ENCODE measurements at regions not wholly inside any gene's neighbourhood (a gene's known extent, or its start where the extent isn't known, plus 50 kb on each side); places are given as distances from the start of the nearest gene placed in this dataset.
"Not testable (repeated sequence)": the region's sequence is repeated elsewhere in the genome, so short reads cannot be mapped to it uniquely, and the experiment has no call there.

GRCh38 chr13:21883713-21884112 is 212.8 kb downstream of the FGF9 start:
- DNase-seq = no peak

- DNase-seq = no peak
Measured at GRCh38 chr13:21884299-21884909, 213.5 kb downstream of the FGF9 start.

DNA sequence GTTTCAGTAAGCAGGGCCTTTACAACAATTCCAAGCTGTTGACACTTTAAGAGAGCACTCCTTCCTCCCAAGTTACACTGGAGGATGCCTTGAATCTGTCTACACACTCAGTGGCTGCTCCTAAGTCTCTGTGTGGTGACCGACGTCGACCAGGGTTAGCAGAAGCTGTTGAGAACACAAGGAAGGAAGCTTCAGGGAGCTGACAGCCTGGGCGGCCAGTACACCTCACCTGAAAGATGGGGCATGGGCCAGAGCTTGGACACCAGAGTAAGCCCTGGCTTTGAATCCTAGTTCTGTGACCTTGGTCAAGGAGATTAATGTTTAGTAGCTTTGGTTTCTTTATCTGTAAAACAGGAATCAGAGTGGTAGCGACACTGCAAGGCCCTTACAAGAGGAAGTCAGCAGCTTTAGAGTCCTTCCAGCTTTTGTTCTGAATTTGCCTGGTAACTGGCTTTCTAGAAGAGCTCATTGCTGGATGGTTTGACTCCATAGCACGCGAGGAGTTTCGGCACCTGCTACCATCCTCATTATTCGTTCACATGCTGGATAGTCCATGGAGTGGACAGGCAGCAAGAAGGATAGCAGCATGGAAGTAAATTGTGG is 214.2 kb downstream of the FGF9 start:
- DNase-seq = no peak

- DNase-seq = no peak
Measured at GRCh38 chr13:21885714-21886224, 214.9 kb downstream of the FGF9 start.

- DNase-seq = peak; percentile 43
Measured at GRCh38 chr13:21889651-21890050, 218.8 kb downstream of the FGF9 start.

- not testable (repeated sequence) for DNase-seq
Measured at GRCh38 chr13:21890220-21890619, 219.3 kb downstream of the FGF9 start.

- DNase-seq = no peak
Measured at GRCh38 chr13:21894091-21894490, 223.2 kb downstream of the FGF9 start.

- no peak for DNase-seq
Measured at GRCh38 chr13:21894703-21895699, 224.1 kb downstream of the FGF9 start.

DNA sequence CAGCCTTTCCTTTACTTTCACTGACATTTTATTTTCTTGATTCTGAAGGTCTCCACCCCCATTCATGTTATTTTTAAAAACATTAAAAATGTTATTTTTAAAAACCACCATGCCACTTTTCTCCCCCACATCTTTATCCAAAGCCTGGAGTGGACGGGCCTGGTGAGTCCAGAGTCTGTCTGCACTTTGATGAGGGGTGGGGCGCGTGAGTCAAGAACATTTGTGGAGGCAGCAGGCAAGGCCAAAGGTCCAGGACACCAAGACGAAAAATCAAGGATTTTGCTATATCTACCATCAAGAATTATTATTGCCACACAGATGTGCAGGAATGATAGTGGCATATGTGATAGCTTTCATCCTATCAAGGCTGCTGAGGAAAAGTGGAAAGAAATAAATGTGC is 224.9 kb downstream of the FGF9 start:
- no peak for DNase-seq

DNA sequence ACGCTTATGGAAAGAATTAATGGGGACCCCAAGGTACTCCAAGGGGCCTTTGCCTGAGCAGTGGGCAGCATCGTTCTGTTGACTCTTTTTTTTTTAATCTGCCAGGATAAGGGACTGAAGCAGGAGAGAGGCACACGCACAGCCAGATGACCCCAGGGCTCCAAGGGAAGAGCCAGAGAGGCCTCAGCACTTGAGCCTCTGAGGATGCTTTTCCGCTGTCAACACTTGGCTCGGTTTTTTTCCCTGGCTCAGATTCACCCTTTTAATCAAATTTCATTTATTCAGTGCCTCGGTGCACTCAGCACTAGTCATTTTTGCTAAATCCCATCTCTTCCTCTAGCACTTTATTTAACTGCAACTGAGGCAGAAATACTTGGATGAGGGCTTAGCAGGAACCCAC is 226.3 kb downstream of the FGF9 start:
- no peak for DNase-seq

DNA sequence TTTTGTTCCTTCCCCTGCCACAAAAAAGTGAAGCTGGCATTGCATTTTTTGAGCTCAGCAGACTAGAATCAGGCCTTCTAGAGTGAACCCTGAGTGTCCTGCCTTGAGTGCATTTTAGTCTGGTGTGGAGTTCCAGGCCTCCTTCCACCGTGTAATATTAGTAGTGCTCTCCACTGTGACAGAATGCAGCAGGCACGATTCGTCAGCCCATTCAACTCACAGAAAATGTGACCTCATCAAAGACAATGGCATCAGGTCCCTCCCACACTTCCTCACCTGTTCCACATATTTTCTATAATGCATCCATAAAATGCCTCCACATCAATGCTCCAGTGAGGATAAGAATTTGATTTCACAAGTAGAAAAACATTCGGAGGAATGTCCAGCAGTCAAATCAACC is 227.6 kb downstream of the FGF9 start:
- DNase-seq = no peak

- DNase-seq = no peak
Measured at GRCh38 chr13:21898945-21899344, 228.1 kb downstream of the FGF9 start.

DNA sequence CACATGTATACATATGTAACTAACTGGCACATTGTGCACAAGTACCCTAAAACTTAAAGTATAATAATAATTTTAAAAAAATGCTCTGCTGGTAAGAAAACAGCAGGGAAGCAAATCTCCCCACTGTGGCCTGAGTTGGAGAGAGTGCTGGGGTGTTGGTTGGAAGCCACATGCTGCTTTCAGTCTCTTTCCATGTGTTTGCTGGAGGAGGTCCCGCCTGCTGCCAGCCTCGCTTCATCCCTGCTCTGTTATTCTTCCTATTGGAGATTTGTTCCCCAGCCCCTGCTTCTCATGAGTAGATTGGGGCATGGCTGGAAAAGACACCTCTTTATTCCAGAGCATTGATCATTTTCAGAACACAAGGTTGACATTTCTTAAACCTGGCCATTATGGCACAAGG is 230.5 kb downstream of the FGF9 start:
- DNase-seq = no peak

- peak; percentile 76 for DNase-seq
Measured at GRCh38 chr13:21901811-21902708, 231.2 kb downstream of the FGF9 start.

- DNase-seq = no peak
Measured at GRCh38 chr13:21902709-21903098, 231.8 kb downstream of the FGF9 start.

GRCh38 chr13:21905486-21905885 is 234.6 kb downstream of the FGF9 start:
- peak; percentile 41 for DNase-seq

GRCh38 chr13:21909331-21909730 is 238.5 kb downstream of the FGF9 start:
- DNase-seq = no peak

- no peak for DNase-seq
Measured at GRCh38 chr13:21910546-21910945, 239.7 kb downstream of the FGF9 start.

GRCh38 chr13:21911646-21912298 is 240.9 kb downstream of the FGF9 start:
- DNase-seq = no peak

GRCh38 chr13:21913010-21913409 is 242.1 kb downstream of the FGF9 start:
- DNase-seq = no peak

GRCh38 chr13:21917086-21918015 is 246.5 kb downstream of the FGF9 start:
- no peak for DNase-seq

All from right hindlimb (tissue), 1 donor.